T-helper 2 cell (primary cell): ENCODE measurements at regions not wholly inside any gene's neighbourhood (a gene's known extent, or its start where the extent isn't known, plus 50 kb on each side); places are given as distances from the start of the nearest gene placed in this dataset.

ENCODE experiments used
- DNase-seq, 5 experiments: peaks; one replicate each; pipeline versions ENCODE4 v3.0.0 to v3.0.0-alpha.2; 2012 to 2022

DNA sequence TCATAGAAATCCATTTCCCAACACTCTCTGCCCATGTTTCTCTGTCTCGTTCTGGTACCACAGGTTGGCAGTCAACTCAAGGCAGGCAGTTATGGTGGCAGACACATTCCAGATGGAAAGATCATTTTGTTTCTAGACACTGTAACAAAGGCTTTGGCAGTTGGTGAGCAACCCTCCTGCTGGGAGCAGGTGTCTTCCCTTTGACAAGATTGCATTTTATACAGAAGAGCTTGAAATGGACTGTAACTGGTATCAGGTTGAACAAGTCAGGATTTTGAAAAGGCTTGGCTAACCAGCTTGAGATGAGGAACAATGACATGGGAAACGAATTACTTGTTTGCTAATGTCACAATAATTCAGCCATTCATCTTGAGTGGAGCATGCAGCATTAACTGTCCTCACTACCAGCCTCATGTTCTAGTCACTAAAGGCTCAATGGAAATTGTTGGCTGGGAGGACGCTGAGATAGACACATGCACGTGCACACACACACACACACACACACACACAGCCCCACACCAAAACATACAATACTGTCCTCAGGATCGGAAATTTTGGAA, 170.0 kb downstream of the SEMA6D start:
- DNase-seq, result no peak

GRCh38 chr15:47888385-47889100, 171.2 kb downstream of the SEMA6D start:
- no peak for DNase-seq

DNA sequence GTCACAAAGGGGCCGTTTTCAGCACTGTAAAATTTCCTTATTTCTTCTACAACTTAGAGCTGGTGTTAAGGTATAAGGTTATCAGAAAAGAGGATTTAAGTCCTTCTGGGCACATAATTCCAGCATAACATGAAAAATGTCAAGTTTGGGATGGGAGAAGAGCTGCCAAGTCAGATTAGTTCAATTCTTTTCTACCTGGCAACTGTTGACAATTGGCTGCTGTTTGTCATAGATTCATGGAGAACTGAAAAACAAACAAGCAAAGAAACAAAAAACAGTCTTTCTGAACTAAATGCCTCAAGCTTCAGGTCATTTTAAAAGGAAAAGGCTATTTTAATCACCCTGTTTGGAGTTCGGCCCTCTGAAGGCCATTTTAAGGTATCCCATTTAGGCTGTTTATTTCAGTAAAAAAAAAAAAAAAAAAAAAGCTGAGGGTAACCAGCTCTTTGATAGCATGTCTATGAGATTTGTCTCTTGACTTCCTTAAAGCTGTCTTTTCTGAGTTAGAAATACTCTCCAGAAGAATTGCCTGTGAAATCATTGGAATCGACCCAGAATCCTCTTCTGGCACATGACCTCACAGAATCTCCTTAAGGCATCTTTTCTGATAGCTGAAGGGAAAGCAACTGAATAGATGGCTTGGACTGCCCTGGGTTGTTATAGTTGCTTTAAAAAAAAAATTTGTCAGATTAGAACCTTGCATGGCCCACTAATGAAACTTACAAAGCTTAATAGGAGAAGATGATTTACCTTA, 173.3 kb downstream of the SEMA6D start:
- DNase-seq, result no peak

GRCh38 chr15:47897525-47897924, 180.2 kb downstream of the SEMA6D start:
- DNase-seq, result no peak

DNA sequence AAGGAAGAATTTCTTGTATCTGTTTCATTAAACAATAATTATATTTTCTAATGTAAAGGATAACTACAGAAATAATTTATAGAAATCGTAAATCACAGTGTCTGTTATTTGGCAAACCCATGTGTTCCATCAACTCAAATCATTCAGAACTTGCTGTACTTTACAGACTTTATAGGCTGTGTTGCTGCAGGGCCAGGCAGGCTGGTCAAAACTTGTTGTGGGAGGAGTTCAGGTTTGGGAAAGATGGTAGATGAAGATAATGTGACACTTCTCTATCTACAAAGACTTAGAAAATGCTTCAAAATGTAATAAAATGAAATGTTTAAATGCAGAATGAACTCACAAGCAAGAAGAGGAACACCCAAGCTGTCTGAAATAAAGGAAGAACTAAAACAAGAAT, 183.4 kb downstream of the SEMA6D start:
- no peak for DNase-seq

- DNase-seq, result no peak
Observed at GRCh38 chr15:47903368-47903767, 186.1 kb downstream of the SEMA6D start.

DNA sequence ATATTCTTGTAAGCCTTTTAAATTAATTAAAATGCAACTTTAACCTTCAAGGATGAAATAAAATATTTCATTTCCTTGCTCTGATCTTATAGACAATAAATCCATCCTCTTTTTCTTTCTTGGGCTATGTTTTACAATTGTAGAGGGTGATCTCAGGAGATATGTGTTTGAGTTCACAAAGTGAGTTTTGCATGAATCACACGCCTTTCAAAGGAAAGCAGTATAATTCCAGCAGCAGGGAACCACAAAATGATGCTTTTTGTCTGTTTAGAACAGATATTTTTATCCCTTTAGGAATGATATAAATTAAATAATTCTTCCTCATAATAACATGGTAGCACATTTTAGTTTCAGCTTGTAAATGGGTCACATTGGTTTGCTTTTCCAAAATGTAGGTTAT, 191.2 kb downstream of the SEMA6D start:
- no peak for DNase-seq

DNA sequence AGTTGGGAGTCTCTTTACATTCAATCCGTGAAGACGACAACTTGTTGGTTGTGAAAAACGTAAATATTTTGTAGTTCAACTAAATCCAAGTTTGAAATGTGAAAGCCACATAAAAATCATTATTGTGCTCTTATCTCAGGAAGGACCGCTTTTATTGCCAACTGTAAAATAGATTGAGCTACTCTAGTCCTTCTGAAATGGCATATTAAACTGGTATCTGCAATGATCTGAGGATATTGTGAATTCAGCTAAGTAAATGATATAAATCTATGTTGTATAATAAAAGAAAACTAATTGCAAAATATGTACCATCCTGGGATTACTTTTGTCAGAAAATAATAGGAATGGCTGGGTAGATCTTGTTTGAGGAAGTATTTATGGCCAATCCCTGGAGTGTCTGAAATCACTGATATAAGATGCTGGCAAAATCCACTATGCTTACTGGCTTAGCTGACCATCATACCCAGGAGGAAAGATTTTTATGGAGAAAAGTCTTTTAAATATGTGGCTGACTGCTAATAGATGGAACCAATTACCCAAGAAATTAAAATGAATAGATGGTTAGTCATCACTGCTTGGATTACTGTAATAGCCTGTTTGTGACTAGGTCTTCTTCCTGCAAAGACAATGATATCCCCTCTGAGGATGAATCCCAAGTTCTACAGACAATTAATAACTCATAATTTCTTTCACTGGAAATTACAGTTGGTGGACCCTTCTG, 191.8 kb downstream of the SEMA6D start:
- DNase-seq, result no peak

DNA sequence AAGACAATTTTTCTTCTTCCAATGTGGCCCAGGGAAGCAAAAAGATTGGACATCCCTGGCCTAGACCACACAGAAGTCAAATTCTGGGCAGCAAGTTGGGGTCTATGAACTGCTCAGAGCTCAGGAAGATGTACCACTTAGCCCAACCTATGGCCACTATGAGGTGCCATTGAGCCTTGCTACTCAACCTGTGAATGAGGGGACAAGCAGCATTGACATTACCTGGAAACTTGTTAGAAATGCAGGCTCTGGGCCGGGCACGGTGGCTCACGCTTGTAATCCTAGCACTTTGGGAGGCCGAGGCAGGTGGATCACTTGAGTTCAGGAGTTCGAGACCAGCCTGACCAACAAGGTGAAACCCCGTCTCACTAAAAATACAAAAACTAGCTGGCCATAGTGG, 195.6 kb downstream of the SEMA6D start:
- peak in 1 of 5 experiments; percentile 22 for DNase-seq

- no peak for DNase-seq
Observed at GRCh38 chr15:47917881-47918280, 200.6 kb downstream of the SEMA6D start.

- no peak for DNase-seq
Observed at GRCh38 chr15:47918877-47919276, 201.6 kb downstream of the SEMA6D start.

GRCh38 chr15:47924381-47924780, 196.4 kb upstream of the SLC24A5 start:
- no peak for DNase-seq

- no peak for DNase-seq
Observed at GRCh38 chr15:47929138-47929803, 191.5 kb upstream of the SLC24A5 start.

GRCh38 chr15:47932261-47932660, 188.5 kb upstream of the SLC24A5 start:
- no peak for DNase-seq

DNA sequence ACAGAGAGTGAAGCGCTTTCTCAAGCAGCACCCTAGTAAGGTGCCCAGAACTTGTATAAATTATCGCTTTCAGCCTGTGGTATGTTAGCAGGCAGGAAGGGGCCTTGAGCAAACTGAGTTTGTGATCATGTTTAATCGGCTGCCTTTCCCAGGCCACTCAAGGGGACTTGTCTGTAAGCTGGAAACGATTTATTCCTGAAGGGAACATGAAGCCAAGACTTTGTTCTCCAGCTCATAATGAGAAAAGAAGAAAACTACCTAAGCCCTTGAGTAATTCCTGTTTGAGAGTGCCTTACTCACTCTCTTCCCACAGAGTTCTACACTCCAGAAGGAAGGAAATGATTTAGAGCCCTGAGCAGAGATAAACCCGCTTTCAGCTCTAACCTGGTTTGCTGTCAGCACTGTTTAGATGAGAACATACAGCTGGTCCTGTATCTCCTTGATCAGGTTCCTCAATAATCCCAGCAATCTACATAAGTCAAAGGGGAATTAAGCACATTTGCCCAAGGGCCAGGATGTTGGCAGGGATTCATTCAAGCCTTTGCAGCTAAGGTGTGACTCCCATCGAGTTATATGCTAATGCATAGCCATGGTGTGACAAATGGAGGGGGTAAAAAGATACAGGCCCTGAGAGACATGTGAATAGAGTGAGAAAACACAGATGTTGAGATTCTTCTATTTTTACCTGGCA, 187.7 kb upstream of the SLC24A5 start:
- DNase-seq, result no peak

- no peak for DNase-seq
Observed at GRCh38 chr15:47933865-47934264, 186.9 kb upstream of the SLC24A5 start.

- no peak for DNase-seq
Observed at GRCh38 chr15:47934342-47934741, 186.4 kb upstream of the SLC24A5 start.

DNA sequence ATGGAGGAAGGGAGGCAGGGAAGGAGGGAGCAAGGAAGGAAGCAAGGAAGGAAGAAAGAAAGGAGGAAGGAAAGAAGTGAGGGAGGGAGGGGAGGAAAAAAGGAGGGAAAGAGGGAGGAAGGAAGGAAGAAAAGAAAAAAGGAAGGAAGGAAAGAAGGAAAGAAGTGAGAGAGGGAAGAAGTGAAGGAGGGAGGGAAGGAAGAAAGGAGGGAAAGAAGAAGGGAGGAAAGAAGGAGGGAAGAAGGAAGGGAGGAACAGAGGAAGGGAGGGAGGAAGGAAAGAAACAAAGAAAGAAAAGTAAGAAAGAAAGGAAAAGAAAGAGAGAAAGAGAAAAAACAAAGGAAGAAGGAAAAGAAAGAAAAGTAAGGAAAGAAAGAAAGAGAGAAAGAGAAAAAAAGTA, 183.0 kb upstream of the SLC24A5 start:
- no peak for DNase-seq

- DNase-seq, result no peak
Observed at GRCh38 chr15:47944637-47945288, 176.0 kb upstream of the SLC24A5 start.

- DNase-seq, result no peak
Observed at GRCh38 chr15:47945872-47946650, 174.7 kb upstream of the SLC24A5 start.

GRCh38 chr15:47949815-47950214, 171.0 kb upstream of the SLC24A5 start:
- no peak for DNase-seq
